Keratinocyte (primary cell): ENCODE measurements at regions not wholly inside any gene's neighbourhood (a gene's known extent, or its start where the extent isn't known, plus 50 kb on each side); places are given as distances from the start of the nearest gene placed in this dataset.

Source experiments
- DNase-seq: peaks from one replicate; pipeline ENCODE4 v3.0.0-alpha.2; 2011; ENCODE audit warnings: low read depth, missing footprints, low spot score
- FAIRE-seq: peaks from 2 replicates; lab custom pipeline; 2011; peaks lifted over from hg19 to GRCh38; lab: Jason Lieb, UNC
- H2AFZ ChIP-seq: 2 replicates; pipeline ENCODE4 v1.6.0; 2012; ENCODE audit warnings: low read length, control low read depth, inconsistent platforms; ENCODE audit not compliant: control insufficient read depth
- H3K27ac ChIP-seq: 2 replicates; pipeline ENCODE4 v1.5.1; 2011; ENCODE audit warnings: low read length; ENCODE audit not compliant: control insufficient read depth, insufficient read depth
- H3K27me3 ChIP-seq: 3 replicates; pipeline ENCODE4 v1.6.0; 2011; ENCODE audit warnings: low read length; ENCODE audit not compliant: control insufficient read depth, insufficient read depth; ENCODE audit errors: extremely low read depth
- H3K36me3 ChIP-seq, 2 experiments: 2 replicates in 1 of 2; 3 replicates in 1 of 2; pipeline ENCODE4 v1.5.1; 2011; ENCODE audit warnings: low read length in 2 of 2, mild to moderate bottlenecking in 1 of 2; ENCODE audit not compliant: control insufficient read depth in 2 of 2, insufficient read depth in 2 of 2; ENCODE audit errors: extremely low read depth in 1 of 2
- H3K4me1 ChIP-seq: 3 replicates; pipeline ENCODE4 v1.5.1; 2011; ENCODE audit warnings: low read length; ENCODE audit not compliant: control insufficient read depth, insufficient read depth; ENCODE audit errors: extremely low read depth
- H3K4me2 ChIP-seq: 3 replicates; pipeline ENCODE4 v1.6.0; 2011; ENCODE audit warnings: low read depth, low read length; ENCODE audit not compliant: control insufficient read depth, insufficient read depth; ENCODE audit errors: extremely low read depth
- H3K4me3 ChIP-seq, 3 experiments: fragments of 200-600 bp in 1 of 3; sonication (generic) in 1 of 3; 2 replicates in 2 of 3; 3 replicates in 1 of 3; pipeline ENCODE4 v1.5.1; 2011 to 2016; ENCODE audit warnings: low read length in 3 of 3, mild to moderate bottlenecking in 3 of 3, control low read depth in 2 of 3, inconsistent platforms in 1 of 3, low read depth in 1 of 3, mixed read lengths in 1 of 3, mixed run types in 1 of 3, moderate library complexity in 1 of 3; ENCODE audit not compliant: control insufficient read depth in 2 of 3, insufficient read depth in 2 of 3; ENCODE audit errors: extremely low read depth in 1 of 3
- H3K79me2 ChIP-seq: 2 replicates; pipeline ENCODE4 v1.6.0; 2012; ENCODE audit warnings: low read length; ENCODE audit not compliant: control insufficient read depth, insufficient read depth
- H3K9ac ChIP-seq: 3 replicates; pipeline ENCODE4 v1.6.0; 2011; ENCODE audit warnings: low read length; ENCODE audit not compliant: control insufficient read depth, insufficient read depth; ENCODE audit errors: extremely low read depth
- H3K9me1 ChIP-seq: 3 replicates; pipeline ENCODE4 v1.6.0; 2011; ENCODE audit warnings: low read length; ENCODE audit not compliant: control insufficient read depth, insufficient read depth; ENCODE audit errors: extremely low read depth
- H3K9me3 ChIP-seq: 2 replicates; pipeline ENCODE4 v1.5.1; 2012; ENCODE audit warnings: low read depth, low read length; ENCODE audit not compliant: control insufficient read depth
- H4K20me1 ChIP-seq: 3 replicates; pipeline ENCODE4 v1.6.0; 2011; ENCODE audit warnings: low read length; ENCODE audit not compliant: control insufficient read depth, insufficient read depth; ENCODE audit errors: extremely low read depth
- CTCF ChIP-seq, 3 experiments: IDR thresholded peaks in 1 of 3; conservative IDR thresholded peaks in 1 of 3; optimal IDR thresholded peaks in 1 of 3; 2 replicates in 2 of 3; 3 replicates in 1 of 3; pipeline versions ENCODE3 to v1.5.1; 2011; ENCODE audit warnings: low read length in 3 of 3, mild to moderate bottlenecking in 3 of 3, moderate library complexity in 2 of 3, control low read depth in 1 of 3, inconsistent platforms in 1 of 3; ENCODE audit not compliant: insufficient read depth in 2 of 3; ENCODE audit errors: extremely low read depth in 1 of 3
- EZH2 ChIP-seq: IDR thresholded peaks from one replicate; pipeline ENCODE4 v1.6.1; 2012; ENCODE audit warnings: inconsistent platforms, mild to moderate bottlenecking, low read length, moderate library complexity
- dilution Hi-C: fragments of 300-500 bp; cut with MboI; formaldehyde crosslinking; loops from one replicate; pipeline ENCODE4 v1.7.0; 2020; ENCODE audit warnings: low sequenced_read_pairs; ENCODE audit not compliant: extremely low pct_ligation_motif_present

- H2AFZ ChIP-seq = peak overlapping the region; percentile 39
- no peaks in the 10 kb centered on the region for H3K4me1 ChIP-seq
- H3K36me3 ChIP-seq = no peaks in the 10 kb centered on the region
- H3K27me3 ChIP-seq = no peaks in the 10 kb centered on the region
- H4K20me1 ChIP-seq = no peaks in the 10 kb centered on the region
- FAIRE-seq = no peak
- no peak overlapping the region for H3K4me2 ChIP-seq
- no peak overlapping the region for H3K9ac ChIP-seq
- dilution Hi-C loops = no loop called here
- H3K79me2 ChIP-seq = no peaks in the 10 kb centered on the region
- no peak for DNase-seq
- no peaks in the 10 kb centered on the region for H3K9me3 ChIP-seq
- no peak overlapping the region for H3K27ac ChIP-seq
- no peak for TF ChIP-seq EZH2
- TF ChIP-seq CTCF (optimal IDR thresholded peaks at IDR 0.05 in 1 of 3, IDR thresholded peaks at IDR 0.05 in 1 of 3, conservative IDR thresholded peaks at IDR 0.05 in 1 of 3; ENCODE audit: extremely low read depth in 1 of 3, insufficient read depth in 2 of 3, low read length in 3 of 3) = no peak
- no peak overlapping the region for H3K4me3 ChIP-seq
- no peaks in the 10 kb centered on the region for H3K9me1 ChIP-seq
Observed at GRCh38 chr6:14393910-14394309, 276.3 kb downstream of the CD83 start.

- no peak overlapping the region for H3K4me2 ChIP-seq
- no peaks in the 10 kb centered on the region for H3K79me2 ChIP-seq
- H3K27ac ChIP-seq = no peak overlapping the region
- no peak overlapping the region for H3K9ac ChIP-seq
- H2AFZ ChIP-seq = no peak overlapping the region
- no peak for TF ChIP-seq EZH2
- no peak for TF ChIP-seq CTCF (optimal IDR thresholded peaks at IDR 0.05 in 1 of 3, IDR thresholded peaks at IDR 0.05 in 1 of 3, conservative IDR thresholded peaks at IDR 0.05 in 1 of 3; ENCODE audit: extremely low read depth in 1 of 3, insufficient read depth in 2 of 3, low read length in 3 of 3)
- DNase-seq (no peak), FAIRE-seq (no peak)
- no peaks in the 10 kb centered on the region for H3K36me3 ChIP-seq
- H3K4me3 ChIP-seq = no peak overlapping the region
- H3K4me1 ChIP-seq = no peaks in the 10 kb centered on the region
- no peaks in the 10 kb centered on the region for H3K27me3 ChIP-seq
- H4K20me1 ChIP-seq = no peaks in the 10 kb centered on the region
- no peaks in the 10 kb centered on the region for H3K9me3 ChIP-seq
- no peaks in the 10 kb centered on the region for H3K9me1 ChIP-seq
- dilution Hi-C loops = no loop called here
Observed at GRCh38 chr6:14396392-14396791, 278.8 kb downstream of the CD83 start.
